Gastrocnemius medialis (tissue), 4 donors: ENCODE measurements at regions not wholly inside any gene's neighbourhood (a gene's known extent, or its start where the extent isn't known, plus 50 kb on each side); places are given as distances from the start of the nearest gene placed in this dataset.

Experiments used
- ATAC-seq, 2 donors: fragments of 150-250 bp; one replicate each; pipeline ENCODE4 v1.9.1; 2016
- DNase-seq, 2 donors: peaks; one replicate each; pipeline ENCODE4 v3.0.0-alpha.2; 2019
- H3K27ac ChIP-seq, 4 donors: fragments of 200-600 bp; sonication (generic); 1 replicate in 1 of 4; 2 replicates in 3 of 4; pipeline ENCODE4 v1.5.1; 2016 to 2018; ENCODE audit warnings: mild to moderate bottlenecking in 2 of 4, moderate library complexity in 1 of 4
- H3K27me3 ChIP-seq, 3 donors: fragments of 200-600 bp; sonication (generic) in 2 of 3; 1 replicate in 1 of 3; 2 replicates in 2 of 3; pipeline versions ENCODE4 v1.5.1 to v1.6.0; 2016 to 2019; ENCODE audit warnings: mild to moderate bottlenecking in 1 of 3, moderate library complexity in 1 of 3
- H3K36me3 ChIP-seq, 2 donors: fragments of 200-600 bp; sonication (generic) in 1 of 2; one replicate each; pipeline ENCODE4 v1.5.1; 2017 to 2018
- H3K4me1 ChIP-seq, 2 donors: fragments of 200-600 bp; sonication (generic) in 1 of 2; one replicate each; pipeline ENCODE4 v1.5.1; 2016 to 2017; ENCODE audit warnings: mild to moderate bottlenecking in 2 of 2
- H3K4me3 ChIP-seq, 4 donors: fragments of 200-600 bp; sonication (generic) in 3 of 4; 1 replicate in 1 of 4; 2 replicates in 3 of 4; pipeline ENCODE4 v1.5.1; 2016 to 2019; ENCODE audit warnings: mild to moderate bottlenecking in 2 of 4
- H3K9me3 ChIP-seq, 3 donors: fragments of 200-600 bp; sonication (generic) in 2 of 3; 1 replicate in 1 of 3; 2 replicates in 2 of 3; pipeline ENCODE4 v1.5.1; 2016 to 2019
- POLR2A ChIP-seq, 2 donors: fragments of 450-650 bp; IDR thresholded peaks; one replicate each; pipeline ENCODE4 v1.6.1; 2017; ENCODE audit warnings: antibody characterized with exemption in 2 of 2, mild to moderate bottlenecking in 2 of 2, moderate library complexity in 2 of 2
- in situ Hi-C, 4 donors: fragments of 200-750 bp; cut with MboI; loops; one replicate each; pipeline versions ENCODE4 v1.15.0 to v1.8.0; 2017; ENCODE audit warnings: low sequenced_read_pairs in 4 of 4
- intact Hi-C: fragments of 100-400 bp; cut with DNase I; formaldehyde crosslinking; loops from one replicate; pipeline ENCODE4 v1.15.1; 2023; ENCODE audit warnings: low total_unique reads
- TF ChIP-seq, protein P1 (sequence below), 5 experiments: fragments of 450-650 bp in 3 of 5; fragments of 200-600 bp in 2 of 5; sonication (generic) in 2 of 5; IDR thresholded peaks in 4 of 5; conservative IDR thresholded peaks in 1 of 5; 1 replicate in 4 of 5; 2 replicates in 1 of 5; pipeline ENCODE4 v1.5.1; 2016 to 2019; ENCODE audit warnings: antibody characterized with exemption in 5 of 5, mild to moderate bottlenecking in 3 of 5, moderate library complexity in 3 of 5

DNA sequence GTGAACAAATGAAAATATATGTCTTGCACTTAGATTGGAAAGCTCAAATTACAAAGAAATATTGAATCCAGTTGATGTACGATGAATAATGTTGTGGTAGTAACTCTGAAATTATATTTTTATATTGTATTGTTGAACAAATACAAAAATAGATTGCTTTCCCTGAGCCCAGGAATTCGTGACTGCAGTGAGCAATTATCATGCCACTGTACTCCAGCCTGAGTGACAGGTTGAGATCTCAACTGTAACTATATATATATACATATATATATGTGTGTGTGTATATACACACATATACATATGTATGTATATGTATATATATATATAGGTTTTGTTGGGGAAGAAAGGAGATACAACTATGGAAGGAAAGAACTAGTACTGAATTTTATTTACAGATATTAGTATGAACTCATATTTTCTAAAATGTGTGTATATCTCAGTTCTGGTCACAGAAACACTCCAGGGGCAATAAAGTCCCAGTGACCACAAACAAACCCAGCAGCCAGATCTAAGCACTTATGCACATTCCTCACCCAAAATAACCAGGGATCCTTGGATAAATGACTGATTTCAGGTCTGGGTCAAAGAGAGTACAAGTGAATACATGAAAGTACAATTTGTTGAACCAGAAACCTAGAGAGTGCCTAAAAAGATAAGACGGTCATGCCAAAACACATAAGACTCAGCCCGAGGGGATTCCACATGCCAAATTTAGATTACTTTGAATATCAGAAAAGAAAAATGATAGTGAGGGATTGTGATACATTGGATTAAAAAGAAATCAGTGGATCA, 146.3 kb downstream of the TMX3 start:
- no peaks in the 10 kb centered on the region for H3K27me3 ChIP-seq
- H3K4me3 ChIP-seq, result no peak overlapping the region
- no peak overlapping the region for H3K27ac ChIP-seq
- DNase-seq (no peak), ATAC-seq (no peak)
- intact Hi-C loops (no loop called here), in situ Hi-C loops (no loop called here)
- no peak for TF ChIP-seq POLR2A (IDR thresholded peaks at IDR 0.05)
- TF ChIP-seq, protein P1, sequence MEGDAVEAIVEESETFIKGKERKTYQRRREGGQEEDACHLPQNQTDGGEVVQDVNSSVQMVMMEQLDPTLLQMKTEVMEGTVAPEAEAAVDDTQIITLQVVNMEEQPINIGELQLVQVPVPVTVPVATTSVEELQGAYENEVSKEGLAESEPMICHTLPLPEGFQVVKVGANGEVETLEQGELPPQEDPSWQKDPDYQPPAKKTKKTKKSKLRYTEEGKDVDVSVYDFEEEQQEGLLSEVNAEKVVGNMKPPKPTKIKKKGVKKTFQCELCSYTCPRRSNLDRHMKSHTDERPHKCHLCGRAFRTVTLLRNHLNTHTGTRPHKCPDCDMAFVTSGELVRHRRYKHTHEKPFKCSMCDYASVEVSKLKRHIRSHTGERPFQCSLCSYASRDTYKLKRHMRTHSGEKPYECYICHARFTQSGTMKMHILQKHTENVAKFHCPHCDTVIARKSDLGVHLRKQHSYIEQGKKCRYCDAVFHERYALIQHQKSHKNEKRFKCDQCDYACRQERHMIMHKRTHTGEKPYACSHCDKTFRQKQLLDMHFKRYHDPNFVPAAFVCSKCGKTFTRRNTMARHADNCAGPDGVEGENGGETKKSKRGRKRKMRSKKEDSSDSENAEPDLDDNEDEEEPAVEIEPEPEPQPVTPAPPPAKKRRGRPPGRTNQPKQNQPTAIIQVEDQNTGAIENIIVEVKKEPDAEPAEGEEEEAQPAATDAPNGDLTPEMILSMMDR (IDR thresholded peaks at IDR 0.05 in 4 of 5, conservative IDR thresholded peaks at IDR 0.05 in 1 of 5), result no peak
- H3K4me1 ChIP-seq, result no peaks in the 10 kb centered on the region
- H3K36me3 ChIP-seq, result no peaks in the 10 kb centered on the region
- no peaks in the 10 kb centered on the region for H3K9me3 ChIP-seq

GRCh38 chr18:68566991-68567390, 147.9 kb downstream of the TMX3 start:
- Histone ChIP-seq H3K27ac (no peak overlapping the region), H3K9me3 (no peaks in the 10 kb centered on the region), H3K36me3 (no peaks in the 10 kb centered on the region), H3K4me1 (no peaks in the 10 kb centered on the region), H3K4me3 (no peak overlapping the region), H3K27me3 (no peaks in the 10 kb centered on the region)
- TF ChIP-seq, protein P1 (IDR thresholded peaks at IDR 0.05 in 4 of 5, conservative IDR thresholded peaks at IDR 0.05 in 1 of 5), result no peak
- no peak for TF ChIP-seq POLR2A (IDR thresholded peaks at IDR 0.05)
- in situ Hi-C loops (no loop called here), intact Hi-C loops (no loop called here)
- DNase-seq (no peak), ATAC-seq (no peak)

- Histone ChIP-seq H3K36me3 (no peaks in the 10 kb centered on the region), H3K27ac (no peak overlapping the region), H3K4me1 (no peaks in the 10 kb centered on the region), H3K27me3 (no peaks in the 10 kb centered on the region), H3K9me3 (no peaks in the 10 kb centered on the region), H3K4me3 (no peak overlapping the region)
- in situ Hi-C loops, result no loop called here
- ATAC-seq, result no peak
- TF ChIP-seq POLR2A (IDR thresholded peaks at IDR 0.05), result no peak
- TF ChIP-seq, protein P1 (IDR thresholded peaks at IDR 0.05 in 4 of 5, conservative IDR thresholded peaks at IDR 0.05 in 1 of 5), result no peak
- intact Hi-C loops, result no loop called here
- DNase-seq, result no peak
Measured at GRCh38 chr18:68564961-68565360, 149.9 kb downstream of the TMX3 start.

DNA sequence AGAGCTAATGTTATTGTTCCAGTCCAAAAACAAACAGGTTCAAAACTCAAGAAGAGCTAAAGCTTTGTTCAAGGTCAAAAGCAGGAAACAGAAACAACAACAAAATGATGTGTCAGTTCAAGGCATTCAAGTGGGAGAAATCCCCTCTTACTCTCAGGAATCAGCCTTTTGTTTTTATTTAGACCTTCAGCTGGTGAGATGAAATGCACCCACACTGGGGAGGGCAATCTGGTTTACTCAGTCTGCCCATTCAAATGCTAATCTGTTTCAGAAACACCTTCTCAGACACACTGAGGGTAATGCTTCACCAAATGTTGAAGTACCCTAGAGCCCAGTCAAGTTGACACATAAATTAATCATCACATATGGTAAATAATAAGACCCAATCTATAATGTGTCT, 150.6 kb downstream of the TMX3 start:
- no peaks in the 10 kb centered on the region for H3K9me3 ChIP-seq
- no peaks in the 10 kb centered on the region for H3K36me3 ChIP-seq
- no peaks in the 10 kb centered on the region for H3K4me1 ChIP-seq
- H3K27ac ChIP-seq, result no peak overlapping the region
- in situ Hi-C loops, result no loop called here
- TF ChIP-seq, protein P1 (IDR thresholded peaks at IDR 0.05 in 4 of 5, conservative IDR thresholded peaks at IDR 0.05 in 1 of 5), result no peak
- no peak for TF ChIP-seq POLR2A (IDR thresholded peaks at IDR 0.05)
- no peaks in the 10 kb centered on the region for H3K27me3 ChIP-seq
- H3K4me3 ChIP-seq, result no peak overlapping the region
- ATAC-seq (no peak), DNase-seq (no peak)
- intact Hi-C loops, result no loop called here

DNA sequence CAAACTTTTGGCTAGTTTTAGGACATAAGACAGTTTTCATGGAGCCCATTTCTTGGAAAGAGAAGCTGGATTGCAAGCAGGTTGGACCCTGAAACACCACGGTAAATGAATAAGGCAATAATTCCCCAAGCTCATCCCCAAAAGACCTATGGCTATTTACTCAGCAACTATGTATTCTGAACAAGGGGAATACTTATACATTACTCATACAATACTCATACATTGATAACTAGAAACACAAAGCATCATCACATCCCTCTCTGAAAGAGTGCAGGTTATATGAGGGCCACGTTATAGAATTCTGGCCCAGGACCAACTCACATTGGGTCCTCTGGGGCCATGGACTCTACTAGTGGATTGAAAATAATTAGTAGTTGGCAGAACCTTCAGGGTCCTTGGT, 154.8 kb downstream of the TMX3 start:
- TF ChIP-seq, protein P1 (IDR thresholded peaks at IDR 0.05 in 4 of 5, conservative IDR thresholded peaks at IDR 0.05 in 1 of 5), result no peak
- TF ChIP-seq POLR2A (IDR thresholded peaks at IDR 0.05), result no peak
- Histone ChIP-seq H3K4me3 (no peak overlapping the region), H3K36me3 (no peaks in the 10 kb centered on the region), H3K27ac (no peak overlapping the region), H3K4me1 (no peaks in the 10 kb centered on the region), H3K27me3 (no peaks in the 10 kb centered on the region), H3K9me3 (no peaks in the 10 kb centered on the region)
- intact Hi-C loops (no loop called here), in situ Hi-C loops (no loop called here)
- DNase-seq, result no peak
- no peak for ATAC-seq
